ENCODE measurements at regions not wholly inside any gene's neighbourhood (a gene's known extent, or its start where the extent isn't known, plus 50 kb on each side); places are given as distances from the start of the nearest gene placed in this dataset.

DNA sequence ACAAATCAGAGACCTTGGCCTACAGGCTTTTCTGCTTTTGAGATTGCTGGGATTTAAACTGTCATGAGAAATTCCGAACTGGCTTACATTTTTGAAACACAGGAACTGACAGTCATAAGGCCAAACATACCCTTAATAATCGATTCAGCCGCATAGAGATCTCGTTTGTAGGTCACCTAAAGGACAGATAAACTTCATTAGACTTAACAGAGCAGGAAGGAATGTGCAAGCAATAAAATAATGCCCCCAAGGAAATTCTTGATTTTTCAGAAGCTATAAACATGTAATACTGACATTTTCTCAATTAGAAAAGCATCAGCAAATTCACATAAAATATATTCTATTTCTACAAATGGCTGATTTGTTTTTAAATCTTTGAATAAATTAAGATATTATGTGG lies 120.0 kb downstream of the CRPPA start:
- Mint-ChIP-seq H3K4me3 (no peak overlapping the region), H3K27me3 (no peaks in the 10 kb centered on the region), H3K9me3 (no peaks in the 10 kb centered on the region), H3K4me1 (no peaks in the 10 kb centered on the region), H3K27ac (no peak overlapping the region), H3K36me3 (ENCODE audit: low read depth) (no peaks in the 10 kb centered on the region)
- ChIA-PET POLR2A (no interaction called here), CTCF (no interaction called here)
- no peak for DNase-seq

DNA sequence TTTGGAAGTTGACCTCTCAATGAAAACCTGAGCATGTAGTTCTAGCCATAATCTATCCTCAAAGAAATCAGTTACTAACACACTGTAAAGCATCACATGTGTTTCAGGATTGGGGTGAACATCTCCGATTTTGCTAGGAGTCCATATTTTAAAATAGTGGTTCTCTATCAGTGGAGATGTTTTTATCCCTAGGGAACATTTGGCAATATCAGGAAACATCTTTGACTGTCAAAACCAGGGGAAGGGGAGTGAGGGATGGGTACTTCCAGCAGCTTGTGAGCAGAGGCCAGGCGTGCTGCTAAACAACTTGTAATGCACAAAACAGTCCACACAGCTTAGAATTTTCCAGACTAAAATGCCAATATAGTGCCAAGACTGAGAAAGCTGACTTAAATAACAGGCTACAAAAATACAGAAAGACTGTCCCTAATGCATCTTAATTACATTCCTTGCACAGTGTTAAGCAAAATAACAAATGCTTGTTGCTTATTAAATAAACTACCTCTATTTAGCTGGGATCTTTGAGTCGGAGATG lies 120.9 kb downstream of the CRPPA start:
- Mint-ChIP-seq H3K4me3 (no peak overlapping the region), H3K9me3 (no peaks in the 10 kb centered on the region), H3K27ac (no peak overlapping the region), H3K4me1 (no peaks in the 10 kb centered on the region), H3K36me3 (ENCODE audit: low read depth) (no peaks in the 10 kb centered on the region), H3K27me3 (no peaks in the 10 kb centered on the region)
- DNase-seq, result no peak
- ChIA-PET CTCF (no interaction called here), POLR2A (no interaction called here)

DNA sequence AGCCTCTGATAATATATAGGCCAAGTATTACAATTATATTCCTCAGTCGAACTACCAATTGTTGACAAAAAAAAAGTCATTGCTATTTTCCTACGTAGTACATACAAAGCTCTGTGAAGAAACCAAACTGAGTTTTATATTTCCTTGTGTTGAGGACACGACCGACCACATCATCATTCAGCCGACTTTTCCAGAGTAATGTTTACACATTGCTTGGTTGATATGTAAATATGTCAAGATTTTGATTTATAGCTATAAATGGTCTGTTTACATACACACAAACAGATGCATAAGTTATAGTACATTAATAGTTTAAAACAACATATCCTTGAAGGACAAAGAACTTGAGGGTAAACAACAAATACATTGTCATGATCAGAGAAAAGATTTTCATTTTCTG lies 121.5 kb downstream of the CRPPA start:
- CTCF ChIA-PET, result no interaction called here
- Mint-ChIP-seq H3K27ac (no peak overlapping the region), H3K27me3 (no peaks in the 10 kb centered on the region), H3K36me3 (ENCODE audit: low read depth) (no peaks in the 10 kb centered on the region), H3K9me3 (no peaks in the 10 kb centered on the region), H3K4me3 (no peak overlapping the region), H3K4me1 (no peaks in the 10 kb centered on the region)
- DNase-seq, result no peak
- POLR2A ChIA-PET, result no interaction called here

DNA sequence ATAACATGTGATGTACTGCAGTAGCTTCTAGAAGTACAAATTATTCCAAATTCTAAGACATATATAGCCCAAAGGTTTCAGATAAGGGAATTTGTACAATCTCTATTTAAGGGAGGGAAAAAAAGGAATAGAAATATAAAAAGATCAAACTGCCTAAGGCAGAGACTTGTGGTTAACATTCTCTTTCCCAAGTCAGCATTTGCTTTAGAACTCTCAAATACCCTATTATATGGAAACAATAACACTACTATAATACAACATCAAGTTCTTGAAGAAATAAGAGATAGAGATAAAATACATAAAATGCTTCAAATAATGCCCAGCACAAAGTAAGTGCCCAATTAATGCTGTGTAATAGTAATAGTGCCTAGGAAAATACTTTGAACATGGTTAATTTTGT lies 123.1 kb downstream of the CRPPA start:
- H3K27me3 Mint-ChIP-seq, result no peaks in the 10 kb centered on the region
- H3K27ac Mint-ChIP-seq, result no peak overlapping the region
- H3K4me1 Mint-ChIP-seq, result no peaks in the 10 kb centered on the region
- no peaks in the 10 kb centered on the region for H3K36me3 Mint-ChIP-seq (ENCODE audit: low read depth)
- ChIA-PET POLR2A (no interaction called here), CTCF (no interaction called here)
- H3K4me3 Mint-ChIP-seq, result no peak overlapping the region
- no peaks in the 10 kb centered on the region for H3K9me3 Mint-ChIP-seq
- DNase-seq, result no peak

DNA sequence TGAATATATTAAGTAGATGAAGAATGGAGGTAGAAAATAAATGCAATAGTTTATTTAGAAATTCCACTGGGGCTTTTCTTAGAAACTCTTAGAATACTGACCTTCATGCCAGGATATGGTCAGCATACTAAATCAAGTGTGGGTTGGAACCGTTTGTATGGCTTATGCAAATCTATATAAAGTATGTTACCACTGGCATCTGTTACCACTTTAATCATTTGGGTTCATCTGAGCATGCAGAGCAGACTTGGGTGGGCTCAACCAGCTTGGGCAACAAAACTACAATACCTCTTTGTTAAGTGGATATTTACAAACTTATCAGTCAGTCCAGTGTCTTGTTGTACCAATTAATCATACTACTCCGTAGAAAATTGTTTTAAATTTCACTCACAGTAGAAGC lies 125.8 kb downstream of the CRPPA start:
- ChIA-PET POLR2A (no interaction called here), CTCF (no interaction called here)
- H3K4me3 Mint-ChIP-seq, result no peak overlapping the region
- H3K9me3 Mint-ChIP-seq, result no peaks in the 10 kb centered on the region
- DNase-seq, result no peak
- no peak overlapping the region for H3K27ac Mint-ChIP-seq
- H3K27me3 Mint-ChIP-seq, result no peaks in the 10 kb centered on the region
- H3K36me3 Mint-ChIP-seq (ENCODE audit: low read depth), result no peaks in the 10 kb centered on the region
- H3K4me1 Mint-ChIP-seq, result no peaks in the 10 kb centered on the region

DNA sequence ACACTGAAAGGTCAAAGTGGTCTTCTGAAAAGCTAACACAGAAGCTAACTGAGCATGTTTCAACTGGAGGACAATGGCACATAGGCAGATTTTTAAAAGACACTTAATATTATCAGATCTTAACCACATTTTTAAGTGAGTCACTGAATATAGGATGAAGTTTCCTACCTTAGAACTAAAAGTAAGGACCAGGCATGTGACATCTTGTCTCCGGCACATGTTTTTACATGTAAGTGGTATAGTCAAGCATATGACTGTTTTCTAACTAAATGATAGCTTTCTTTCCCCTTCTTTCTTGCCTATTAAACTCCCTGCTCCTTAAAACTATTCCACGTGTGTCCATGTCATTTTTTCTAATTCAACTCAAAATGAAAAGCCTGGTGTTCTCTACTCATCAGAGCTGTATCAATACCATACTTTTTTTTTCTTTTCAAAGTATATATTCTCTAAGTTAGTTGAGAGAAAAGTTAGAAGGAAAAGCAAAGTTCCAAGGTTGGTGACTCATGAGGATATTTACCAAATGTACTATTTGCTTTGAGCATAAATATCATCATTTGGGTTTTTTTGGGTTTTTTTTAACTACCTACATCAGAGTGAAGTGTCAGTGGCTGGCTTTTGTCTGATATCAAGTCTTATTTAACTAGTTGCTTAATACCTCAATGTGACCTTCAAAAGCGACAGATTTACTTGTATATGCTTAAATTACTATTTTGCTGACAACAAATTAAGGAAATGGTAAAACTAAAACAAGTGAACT lies 127.5 kb downstream of the CRPPA start:
- Mint-ChIP-seq H3K9me3 (no peaks in the 10 kb centered on the region), H3K36me3 (ENCODE audit: low read depth) (no peaks in the 10 kb centered on the region)
- CTCF ChIA-PET, result no interaction called here

DNA sequence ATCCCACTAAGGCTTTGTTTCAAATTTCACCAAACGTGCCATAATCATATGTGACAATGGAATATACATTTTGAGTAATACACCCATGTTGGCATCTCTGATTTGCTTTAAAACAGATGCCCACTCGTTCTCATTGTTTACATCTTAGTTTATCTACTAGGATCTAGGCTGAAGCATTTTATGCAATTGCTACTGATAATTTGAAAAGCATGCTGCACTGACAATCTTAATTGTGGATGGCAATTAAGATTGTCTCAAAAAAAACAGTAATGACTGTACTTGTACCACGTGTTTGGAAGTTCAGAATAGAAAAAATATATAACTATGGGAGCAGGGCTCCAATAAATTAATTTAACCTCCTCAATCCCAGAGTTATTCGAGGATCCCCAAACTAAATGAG lies 136.8 kb downstream of the CRPPA start:
- no peaks in the 10 kb centered on the region for H3K9me3 Mint-ChIP-seq
- DNase-seq, result no peak
- H3K27me3 Mint-ChIP-seq, result no peaks in the 10 kb centered on the region
- H3K36me3 Mint-ChIP-seq (ENCODE audit: low read depth), result no peaks in the 10 kb centered on the region
- ChIA-PET CTCF (no interaction called here), POLR2A (no interaction called here)
- no peaks in the 10 kb centered on the region for H3K4me1 Mint-ChIP-seq
- H3K4me3 Mint-ChIP-seq, result no peak overlapping the region
- no peak overlapping the region for H3K27ac Mint-ChIP-seq

More for the DNA sequence above, 127.5 kb downstream of the CRPPA start:
- DNase-seq, result no peak
- POLR2A ChIA-PET, result no interaction called here
- Mint-ChIP-seq H3K4me3 (no peak overlapping the region), H3K27me3 (no peaks in the 10 kb centered on the region), H3K27ac (no peak overlapping the region), H3K4me1 (no peaks in the 10 kb centered on the region)

DNA sequence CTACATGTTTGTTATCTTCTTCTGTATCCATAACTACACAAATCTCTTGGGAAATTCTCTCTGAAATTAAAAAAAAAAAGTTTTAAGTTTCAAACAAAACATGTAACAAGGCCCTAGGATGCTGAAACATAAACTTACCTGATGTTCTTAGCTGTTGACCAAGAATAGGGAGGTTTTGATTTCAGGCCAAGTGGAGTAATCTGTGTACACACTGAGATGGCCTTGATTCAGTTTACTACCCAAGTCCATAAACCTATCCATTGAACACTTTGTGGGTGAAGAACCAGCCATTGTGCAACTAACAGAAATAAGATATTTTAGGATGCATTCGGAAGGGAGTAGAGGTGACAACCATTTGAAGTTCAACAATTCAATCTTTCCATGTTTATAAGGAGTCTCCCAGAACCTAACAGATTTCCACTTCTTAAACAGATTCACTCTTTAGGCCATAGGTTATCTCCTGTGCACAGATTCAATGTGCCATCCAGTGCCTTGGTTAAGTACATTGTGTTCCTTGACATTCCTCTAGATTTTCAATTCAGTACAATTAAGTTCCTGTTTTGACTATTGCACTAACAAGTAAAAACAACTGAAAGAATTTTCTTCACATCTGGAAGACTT lies 143.1 kb downstream of the CRPPA start:
- H3K27me3 Mint-ChIP-seq, result no peaks in the 10 kb centered on the region
- H3K4me1 Mint-ChIP-seq, result no peaks in the 10 kb centered on the region
- POLR2A ChIA-PET, result no interaction called here
- no peaks in the 10 kb centered on the region for H3K9me3 Mint-ChIP-seq
- no peak for DNase-seq
- no peak overlapping the region for H3K4me3 Mint-ChIP-seq
- CTCF ChIA-PET, result no interaction called here
- H3K36me3 Mint-ChIP-seq (ENCODE audit: low read depth), result no peaks in the 10 kb centered on the region
- H3K27ac Mint-ChIP-seq, result no peak overlapping the region

DNA sequence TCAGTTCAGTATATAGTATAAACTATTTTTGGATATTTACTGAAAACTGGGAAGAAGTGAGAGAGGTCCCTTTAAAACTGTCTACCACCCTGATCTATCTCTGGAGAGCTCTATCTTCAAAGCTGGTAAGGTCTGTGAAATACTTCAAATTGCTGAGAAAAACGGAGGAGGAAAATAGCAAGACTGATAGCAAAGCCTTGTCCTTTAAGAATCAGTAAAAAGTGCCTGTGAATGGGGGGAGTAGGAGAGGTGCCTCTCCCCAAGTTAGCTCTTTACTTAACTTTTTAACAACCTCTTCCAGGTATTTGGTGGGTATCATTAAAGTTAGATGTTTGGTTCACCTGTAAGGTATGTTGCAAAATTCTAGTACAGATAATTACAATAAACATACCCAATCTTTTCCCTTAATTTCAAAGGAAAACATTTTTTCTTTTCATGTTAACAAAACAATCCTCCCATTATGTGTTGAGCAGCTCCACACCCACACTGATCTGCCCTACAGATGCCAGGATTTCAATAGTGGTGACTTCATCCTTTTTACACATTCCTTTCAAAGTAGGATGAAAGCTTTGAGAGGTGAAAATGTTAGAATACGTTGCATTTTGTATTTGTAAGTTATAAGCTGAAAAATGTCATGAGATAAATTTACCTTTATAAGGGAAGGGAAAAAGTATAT lies 149.2 kb downstream of the CRPPA start:
- H3K27me3 Mint-ChIP-seq, result no peaks in the 10 kb centered on the region
- peaks cover 2% of the 10 kb centered on the region for H3K4me1 Mint-ChIP-seq
- H3K4me3 Mint-ChIP-seq, result no peak overlapping the region
- no peak for DNase-seq
- H3K9me3 Mint-ChIP-seq, result no peaks in the 10 kb centered on the region
- CTCF ChIA-PET, result no interaction called here
- no peaks in the 10 kb centered on the region for H3K36me3 Mint-ChIP-seq (ENCODE audit: low read depth)
- POLR2A ChIA-PET, result no interaction called here
- H3K27ac Mint-ChIP-seq, result no peak overlapping the region

DNA sequence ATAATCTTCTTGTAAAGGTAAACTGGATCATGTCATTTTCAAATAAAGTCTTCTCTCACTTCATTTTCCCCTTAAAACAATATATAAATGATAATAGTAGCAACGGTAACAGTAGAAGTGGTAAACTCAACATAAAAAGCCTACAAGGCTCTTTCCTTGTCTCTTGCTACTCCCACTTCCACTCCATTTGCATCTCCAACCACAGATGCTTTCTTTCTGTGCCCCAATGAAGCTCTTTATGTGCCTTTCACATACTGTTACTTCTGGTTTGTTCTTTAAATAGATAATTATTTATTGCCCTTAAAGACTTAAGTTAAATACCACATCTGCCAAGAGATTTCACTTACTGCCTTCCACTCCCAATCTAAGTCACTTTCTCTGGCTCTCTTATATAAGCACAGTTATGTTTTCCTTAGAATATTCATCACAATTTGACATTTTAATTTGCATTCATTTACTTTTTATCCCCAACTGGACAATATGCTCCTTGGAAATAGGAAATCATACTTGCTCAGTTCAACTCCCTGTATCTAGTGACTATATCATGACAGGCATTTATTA lies 149.9 kb downstream of the CRPPA start:
- ChIA-PET POLR2A (no interaction called here), CTCF (no interaction called here)
- Mint-ChIP-seq H3K4me1 (peaks cover 2% of the 10 kb centered on the region), H3K4me3 (no peak overlapping the region), H3K36me3 (ENCODE audit: low read depth) (no peaks in the 10 kb centered on the region), H3K27me3 (no peaks in the 10 kb centered on the region), H3K9me3 (no peaks in the 10 kb centered on the region), H3K27ac (no peak overlapping the region)
- no peak for DNase-seq

DNA sequence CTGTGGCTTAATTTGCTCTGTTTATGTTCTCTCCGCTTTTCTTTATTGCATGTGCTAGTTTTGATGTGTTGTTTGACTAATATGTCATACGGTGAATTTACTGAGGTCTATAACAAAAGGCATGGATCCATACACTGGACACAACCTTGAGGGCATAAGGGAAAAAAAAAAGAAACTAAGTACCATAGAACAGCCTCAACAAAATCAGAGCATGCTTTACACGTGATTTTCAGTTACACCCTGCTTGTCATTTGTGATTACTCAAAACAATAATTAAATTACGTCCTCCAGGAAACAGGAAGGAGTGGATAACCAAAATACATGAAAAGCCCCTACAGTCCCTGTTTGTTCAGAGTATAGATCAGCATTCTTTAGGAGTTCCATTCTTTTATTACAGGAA lies 150.5 kb downstream of the CRPPA start:
- CTCF ChIA-PET, result no interaction called here
- Mint-ChIP-seq H3K4me3 (no peak overlapping the region), H3K27me3 (no peaks in the 10 kb centered on the region), H3K36me3 (ENCODE audit: low read depth) (no peaks in the 10 kb centered on the region), H3K4me1 (peaks cover 2% of the 10 kb centered on the region), H3K27ac (no peak overlapping the region), H3K9me3 (no peaks in the 10 kb centered on the region)
- POLR2A ChIA-PET, result no interaction called here
- DNase-seq, result no peak

DNA sequence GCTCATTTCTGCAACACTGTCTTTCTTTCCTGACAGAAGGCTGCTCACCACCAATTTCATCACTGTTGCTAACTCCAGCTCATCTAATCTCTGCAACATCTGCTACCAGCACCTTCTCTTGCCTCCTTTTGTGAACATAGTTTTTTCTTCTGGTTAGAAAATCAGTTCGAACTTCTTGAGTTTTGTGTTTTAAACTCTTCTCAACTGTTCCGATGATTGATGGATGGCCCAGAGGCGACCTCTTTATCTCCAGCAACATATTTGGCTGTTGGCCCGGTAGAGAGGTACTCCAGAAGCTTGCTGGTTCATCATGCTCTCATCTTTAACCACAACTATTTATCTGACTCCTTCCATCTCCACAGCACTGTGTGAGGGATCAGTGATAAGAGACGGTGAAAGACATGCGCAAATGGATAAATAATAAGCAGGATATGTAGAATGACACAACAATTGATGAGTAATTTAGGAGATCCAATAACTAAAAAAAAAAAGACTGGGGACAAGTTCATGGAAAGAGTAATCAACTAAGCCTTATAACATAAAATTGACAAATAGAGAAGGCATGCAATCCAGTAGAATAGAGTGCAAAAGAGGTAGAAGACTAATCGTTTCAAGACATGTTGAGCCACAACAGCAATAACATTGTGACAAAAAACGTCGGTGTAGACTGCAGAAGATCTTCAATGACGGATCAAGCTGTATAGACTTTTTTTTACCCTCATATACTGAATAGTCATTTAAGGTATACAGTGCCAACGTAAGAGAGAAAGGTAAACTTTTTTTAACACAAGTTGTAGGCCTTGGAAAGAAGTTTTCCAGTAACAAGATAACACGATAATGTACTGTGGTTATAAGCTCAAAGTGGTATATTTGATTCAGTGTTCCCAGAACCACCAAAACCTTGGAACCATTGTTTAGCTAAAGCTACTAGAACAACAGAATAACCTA lies 152.2 kb downstream of the CRPPA start:
- no peak for DNase-seq
- peaks cover 2% of the 10 kb centered on the region for H3K4me1 Mint-ChIP-seq
- no peak overlapping the region for H3K27ac Mint-ChIP-seq
- CTCF ChIA-PET, result no interaction called here
- no peaks in the 10 kb centered on the region for H3K36me3 Mint-ChIP-seq (ENCODE audit: low read depth)
- no peak overlapping the region for H3K4me3 Mint-ChIP-seq
- no peaks in the 10 kb centered on the region for H3K9me3 Mint-ChIP-seq
- POLR2A ChIA-PET, result no interaction called here
- no peaks in the 10 kb centered on the region for H3K27me3 Mint-ChIP-seq

All from activated CD4-positive, alpha-beta memory T cell treated with anti-CD3 and anti-CD28 coated beads, Interleukin-2, amount 10 ng/mL, durations not matched to agents 7 days and 5 days (primary cell).